Activated CD4-positive, alpha-beta T cell treated with anti-CD3 and anti-CD28 coated beads, Interleukin-2, Interleukin-4, amounts not matched to agents 100 ng/mL and 50 ng/mL, durations not matched to agents 16 hours and 8 hours (primary cell): ENCODE measurements at regions not wholly inside any gene's neighbourhood (a gene's known extent, or its start where the extent isn't known, plus 50 kb on each side); places are given as distances from the start of the nearest gene placed in this dataset.
"Not testable (repeated sequence)": the region's sequence is repeated elsewhere in the genome, so short reads cannot be mapped to it uniquely, and the experiment has no call there.

Experiments used
- DNase-seq: peaks from one replicate; pipeline ENCODE4 v3.0.0-alpha.2; 2020; ENCODE audit warnings: low spot score

DNA sequence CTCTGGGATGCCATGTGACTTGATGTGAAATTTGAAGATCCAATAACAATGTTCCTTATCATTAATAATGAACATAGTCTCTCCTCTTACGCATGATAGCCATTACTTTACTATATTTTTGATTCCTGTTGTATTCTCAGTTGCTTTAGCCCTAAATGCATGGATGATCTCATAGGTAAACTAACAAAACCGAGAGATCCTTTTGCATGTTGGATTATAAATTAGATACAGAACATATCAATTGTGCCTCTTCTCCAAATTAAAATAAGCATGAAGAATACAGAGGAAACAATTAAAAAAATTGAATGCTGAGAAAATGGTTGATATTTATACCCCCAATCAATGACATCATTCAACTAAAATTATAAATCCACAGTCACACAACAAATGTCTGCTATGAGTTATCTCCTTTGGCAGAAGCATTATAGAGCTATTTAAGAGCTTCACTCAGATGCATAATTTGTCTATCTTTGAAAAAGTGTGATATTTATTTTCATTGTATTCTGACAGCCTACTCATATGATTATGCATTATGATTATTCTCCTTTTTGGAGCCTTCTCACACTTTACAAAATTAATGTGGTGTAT, 386.4 kb upstream of the STXBP6 start:
- DNase-seq: no peak

DNA sequence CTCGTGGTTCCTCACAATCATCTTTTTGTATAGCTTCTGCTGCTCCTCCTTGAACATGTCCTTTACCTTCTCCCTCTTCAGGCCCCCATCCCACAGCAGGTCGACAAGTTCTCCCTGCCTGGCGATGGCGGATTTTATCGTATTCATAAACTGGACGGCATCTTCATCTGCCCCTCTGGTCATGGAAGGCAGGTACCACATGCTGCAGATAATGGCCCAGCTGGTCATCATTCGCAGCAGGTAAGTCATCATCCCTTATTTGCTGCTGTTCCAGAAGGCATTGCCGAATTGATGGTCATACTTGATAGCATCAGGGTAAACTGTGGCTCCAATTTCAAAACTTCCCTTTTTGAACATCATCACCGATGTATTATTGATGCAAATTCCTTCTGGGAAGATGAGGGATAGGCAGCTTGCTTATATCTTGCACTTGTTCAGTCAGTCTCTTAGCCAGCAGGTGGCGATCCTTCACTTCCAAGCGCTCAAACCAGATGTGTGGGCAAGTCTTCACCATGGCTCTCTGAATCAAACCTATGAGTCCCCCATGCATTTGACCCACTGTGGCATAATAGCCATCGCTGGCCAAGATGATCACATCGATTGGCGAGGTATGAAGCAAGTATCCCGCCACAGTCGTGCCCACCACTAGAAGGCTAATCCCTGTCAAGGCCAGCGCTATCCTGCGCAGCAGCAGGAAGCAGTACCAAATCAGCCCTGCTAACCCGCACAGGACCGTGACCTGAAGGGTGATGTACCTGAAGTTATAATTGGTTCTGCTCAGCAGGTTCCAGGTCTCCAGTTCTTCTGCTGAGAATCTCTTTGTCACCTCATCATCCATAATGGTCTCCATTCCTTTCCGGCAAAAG, 381.5 kb upstream of the STXBP6 start:
- DNase-seq: no peak

DNA sequence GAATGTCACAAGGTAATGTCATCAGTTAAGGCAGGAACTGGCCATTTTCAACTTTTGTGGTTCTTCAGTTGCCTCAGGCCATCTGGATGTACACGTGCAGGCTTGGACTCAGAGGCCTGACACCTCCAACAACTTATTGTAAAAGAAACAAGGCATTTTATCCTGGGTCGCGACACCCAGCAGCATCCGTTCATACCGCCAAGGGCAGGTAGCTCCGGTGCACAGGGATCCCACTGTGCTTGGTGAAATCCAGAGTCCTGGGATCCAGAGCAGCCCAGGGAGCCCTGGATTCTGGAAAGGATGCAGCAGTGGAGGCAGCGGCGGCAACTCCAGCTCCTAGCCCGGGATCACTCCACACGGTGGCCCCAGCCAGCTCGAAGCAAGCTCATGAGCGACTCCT, 380.9 kb upstream of the STXBP6 start:
- no peak for DNase-seq

- DNase-seq: no peak
Measured at GRCh38 chr14:25412998-25413397, 363.1 kb upstream of the STXBP6 start.

DNA sequence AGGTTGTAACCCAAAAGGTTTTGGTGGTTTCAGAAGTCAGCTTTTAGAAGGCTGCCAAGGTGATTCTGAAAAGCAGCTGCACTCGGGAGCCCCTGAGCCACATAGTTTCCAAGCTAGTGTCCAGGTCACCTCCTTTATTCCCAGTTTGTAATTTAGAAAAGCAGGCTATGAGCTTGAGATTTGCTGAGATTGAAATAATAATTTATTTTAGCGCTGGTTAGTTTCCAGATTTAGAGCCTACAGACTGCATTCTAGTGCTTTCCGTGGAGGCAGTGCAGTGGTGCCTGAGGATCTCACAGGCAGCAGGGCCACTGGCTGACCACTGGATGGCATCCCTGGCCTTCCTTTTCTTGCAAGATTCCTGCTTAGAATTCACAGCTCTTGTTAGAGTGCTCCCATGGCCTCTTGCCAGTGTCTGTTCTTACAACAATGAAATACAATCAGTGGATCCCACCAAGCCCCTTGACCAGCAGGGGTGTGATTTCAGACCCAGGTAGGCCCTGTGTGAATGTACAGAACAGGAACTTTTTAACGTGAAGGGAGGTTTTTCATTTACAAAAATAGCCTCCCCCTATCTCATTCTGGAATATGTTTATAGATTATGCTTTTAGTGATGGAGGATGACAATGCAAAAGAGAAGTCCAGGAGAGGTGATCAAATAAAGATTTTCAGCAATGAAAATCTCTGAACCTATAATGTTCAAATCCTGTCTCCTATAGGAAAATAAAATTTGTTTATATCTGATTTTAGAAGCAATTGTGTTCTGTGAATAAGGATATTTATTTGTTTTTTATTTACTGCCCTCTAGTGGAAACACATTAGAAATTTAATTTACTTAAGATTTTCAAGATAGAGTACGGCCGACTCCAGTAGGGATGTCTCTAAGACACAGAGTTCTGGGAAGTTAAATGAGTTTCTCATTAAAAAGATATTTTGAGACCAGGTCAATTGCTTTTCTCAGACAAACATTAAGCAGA, 362.1 kb upstream of the STXBP6 start:
- DNase-seq: no peak

DNA sequence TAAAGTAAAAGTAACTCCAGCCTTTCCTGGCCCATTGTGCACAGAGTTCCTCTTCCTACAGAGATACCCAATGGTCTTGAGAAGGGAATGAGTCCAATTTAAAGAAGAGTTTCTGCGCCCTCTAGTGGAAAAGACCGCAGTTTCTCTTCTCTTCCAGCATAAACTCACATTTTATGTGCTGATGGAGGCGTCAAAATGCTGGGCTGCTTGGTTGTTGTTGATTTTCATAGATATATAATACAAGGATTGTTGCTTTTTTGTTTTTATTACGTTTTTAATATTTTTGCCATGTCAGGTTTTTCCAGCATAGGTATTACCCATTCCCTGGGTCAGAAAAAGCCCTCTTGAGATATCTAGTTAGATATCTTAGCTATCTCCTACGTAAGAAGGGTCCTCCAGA, 356.9 kb upstream of the STXBP6 start:
- peak; percentile 20 for DNase-seq

DNA sequence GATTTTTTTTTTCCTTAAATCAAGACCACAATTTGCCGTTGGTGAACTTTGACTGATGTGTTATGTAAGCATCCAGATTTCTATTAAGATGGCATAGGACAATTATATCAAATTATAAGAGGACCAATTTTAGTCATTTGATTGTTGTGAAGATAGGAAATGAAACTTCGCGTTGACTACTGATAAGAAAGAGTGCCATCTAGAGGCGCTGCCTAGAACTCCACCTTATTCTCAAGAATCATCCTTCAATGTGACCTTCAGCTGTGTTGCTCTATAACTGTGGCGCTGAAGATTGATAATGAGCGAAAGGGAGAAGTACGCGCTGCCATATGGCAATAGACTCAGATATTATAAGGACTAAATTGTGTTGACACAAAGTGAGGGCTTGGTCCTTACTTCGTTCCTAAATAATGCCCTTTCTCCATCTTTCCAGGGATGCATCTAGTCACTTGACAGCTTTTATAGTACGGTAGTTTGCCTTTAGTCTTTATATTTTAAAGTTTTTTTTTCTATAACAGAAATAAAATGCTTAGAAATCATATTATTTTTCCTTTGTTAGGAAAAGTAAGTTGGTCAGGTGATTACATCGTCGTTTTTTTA, 350.8 kb upstream of the STXBP6 start:
- DNase-seq: peak; percentile 51

- no peak for DNase-seq
Measured at GRCh38 chr14:25396128-25396527, 346.2 kb upstream of the STXBP6 start.

- no peak for DNase-seq
Measured at GRCh38 chr14:25394791-25395391, 344.9 kb upstream of the STXBP6 start.

GRCh38 chr14:25394356-25394755, 344.4 kb upstream of the STXBP6 start:
- no peak for DNase-seq

DNA sequence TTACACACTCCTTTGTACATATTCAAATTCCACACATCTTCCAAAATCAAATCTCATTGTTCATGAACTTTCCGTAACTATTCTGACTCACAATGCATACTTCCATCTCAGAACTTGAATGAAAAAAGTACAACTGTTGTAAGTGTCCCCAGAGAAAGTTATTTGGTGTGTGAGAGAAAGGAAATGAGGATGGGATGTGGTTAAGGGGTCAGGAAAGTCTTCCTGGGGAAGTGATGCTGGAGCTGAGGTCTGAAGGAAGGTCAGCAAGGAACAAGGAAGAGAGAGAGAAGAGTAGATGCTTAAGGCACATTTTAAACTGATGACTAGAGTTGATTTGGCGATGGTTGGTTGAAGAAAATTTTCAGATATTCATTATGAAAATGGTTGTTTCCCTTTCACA, 340.0 kb upstream of the STXBP6 start:
- DNase-seq: no peak

GRCh38 chr14:25381498-25381897, 331.6 kb upstream of the STXBP6 start:
- no peak for DNase-seq

DNA sequence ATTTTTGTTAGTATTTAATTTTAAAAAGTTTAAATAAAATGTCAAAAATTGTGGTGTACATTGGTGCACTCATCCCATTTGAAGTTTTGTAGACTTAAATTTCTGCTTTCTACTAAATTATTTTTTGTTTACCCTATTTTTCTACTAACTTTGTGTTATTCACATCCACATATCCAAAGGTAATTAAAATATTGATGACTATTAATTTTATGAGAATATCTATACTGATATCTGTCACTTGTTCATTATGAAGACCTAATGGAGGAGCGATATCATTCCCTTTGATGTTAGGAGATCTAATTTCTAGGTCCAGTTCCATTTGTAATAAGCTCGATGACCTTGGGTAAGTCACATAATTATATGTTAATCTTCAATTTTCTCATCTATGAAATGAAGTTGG, 325.7 kb upstream of the STXBP6 start:
- DNase-seq: no peak

- DNase-seq: no peak
Measured at GRCh38 chr14:25371068-25371467, 321.1 kb upstream of the STXBP6 start.

GRCh38 chr14:25370057-25370456, 320.1 kb upstream of the STXBP6 start:
- not testable (repeated sequence) for DNase-seq

- no peak for DNase-seq
Measured at GRCh38 chr14:25358330-25358729, 308.4 kb upstream of the STXBP6 start.

GRCh38 chr14:25351269-25351668, 301.3 kb upstream of the STXBP6 start:
- no peak for DNase-seq

GRCh38 chr14:25350802-25351201, 300.9 kb upstream of the STXBP6 start:
- DNase-seq: no peak

GRCh38 chr14:25350021-25350420, 300.1 kb upstream of the STXBP6 start:
- no peak for DNase-seq

GRCh38 chr14:25349269-25349668, 299.3 kb upstream of the STXBP6 start:
- DNase-seq: no peak

DNA sequence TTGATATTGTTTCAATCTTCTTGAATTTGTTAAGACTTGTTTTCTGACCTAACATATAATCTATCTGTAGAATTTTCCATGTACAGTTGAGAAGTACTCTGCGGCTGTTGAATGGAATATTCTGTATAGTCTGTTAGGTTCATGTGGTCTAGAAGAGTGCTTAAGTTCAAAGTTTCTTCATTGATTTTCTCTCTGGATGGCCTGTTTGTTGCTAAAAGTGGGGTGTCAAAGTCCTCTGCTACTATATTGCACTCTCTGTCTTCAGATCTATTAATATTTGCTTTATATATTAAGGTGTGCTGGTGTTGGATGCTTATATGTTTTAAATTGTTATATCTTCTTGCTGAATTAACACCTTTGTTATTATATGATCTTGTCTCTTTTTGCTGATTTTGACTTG, 290.9 kb upstream of the STXBP6 start:
- no peak for DNase-seq

DNA sequence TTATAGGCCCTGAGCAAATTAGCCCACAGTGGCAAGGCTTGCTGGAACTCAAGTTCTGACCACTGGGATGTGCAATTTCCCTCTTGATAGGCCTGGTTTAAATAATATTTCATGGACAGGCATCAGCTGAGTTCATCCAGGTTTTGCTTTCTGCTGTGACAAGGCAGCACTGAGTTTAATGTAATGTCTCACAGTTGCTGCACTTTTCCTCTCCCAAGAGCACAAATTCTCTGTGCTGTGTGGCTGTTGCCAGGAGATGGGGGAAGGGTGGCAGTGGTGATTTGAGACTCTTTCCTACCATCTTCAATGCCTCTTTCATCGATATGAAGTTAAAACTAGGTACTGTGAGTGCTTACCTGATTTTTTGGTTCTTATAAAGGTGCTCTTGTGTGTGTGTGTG, 272.8 kb upstream of the STXBP6 start:
- DNase-seq: no peak
